H1 (cell line): ENCODE measurements at regions not wholly inside any gene's neighbourhood (a gene's known extent, or its start where the extent isn't known, plus 50 kb on each side); places are given as distances from the start of the nearest gene placed in this dataset.

Experiments used
- CTCF ChIA-PET: fragments of 300-600 bp; sonication (Branson Sonifier 250); formaldehyde crosslinking; loops from one replicate; lab custom pipeline; 2021; ENCODE audit not compliant: partially characterized antibody; lab: Charles Lee
- POLR2A ChIA-PET: fragments of 300-600 bp; sonication (Branson Sonifier 250); formaldehyde crosslinking; loops from one replicate; lab custom pipeline; 2021; ENCODE audit warnings: inconsistent platforms; ENCODE audit not compliant: partially characterized antibody; lab: Charles Lee
- DNase-seq, 2 experiments: peaks; one replicate each; pipeline versions ENCODE4 v3.0.0 to v3.0.0-alpha.2; 2010 to 2022; ENCODE audit warnings: low spot score in 2 of 2, low read depth in 1 of 2, mixed read lengths in 1 of 2
- FAIRE-seq: peaks from 2 replicates; lab custom pipeline; 2011; peaks lifted over from hg19 to GRCh38; lab: Jason Lieb, UNC
- H2AFZ ChIP-seq: 2 replicates; pipeline ENCODE4 v1.8.1; 2012; ENCODE audit warnings: low read length, inconsistent platforms
- H2AK5ac ChIP-seq: 2 replicates; pipeline ENCODE4 v1.6.1; 2013; ENCODE audit warnings: low read depth, low read length
- H2BK120ac ChIP-seq: replicated peaks from 2 replicates; pipeline ENCODE3; 2013; ENCODE audit warnings: low read depth, low read length, inconsistent platforms
- H2BK12ac ChIP-seq: 2 replicates; pipeline ENCODE4 v1.6.1; 2013; ENCODE audit warnings: low read depth, low read length
- H2BK15ac ChIP-seq: 2 replicates; pipeline ENCODE4 v1.6.1; 2013; ENCODE audit warnings: low read length
- H2BK20ac ChIP-seq: 2 replicates; pipeline ENCODE4 v1.6.1; 2013; ENCODE audit warnings: low read length
- H2BK5ac ChIP-seq: 2 replicates; pipeline ENCODE4 v1.6.1; 2013; ENCODE audit warnings: low read depth, low read length
- H3K14ac ChIP-seq: 2 replicates; pipeline ENCODE4 v1.6.1; 2013; ENCODE audit warnings: inconsistent platforms; ENCODE audit not compliant: insufficient read length
- H3K18ac ChIP-seq: 2 replicates; pipeline ENCODE4 v1.6.1; 2013; ENCODE audit warnings: low read length; ENCODE audit errors: extremely low read depth
- H3K23ac ChIP-seq: 2 replicates; pipeline ENCODE4 v1.6.1; 2013; ENCODE audit warnings: inconsistent platforms; ENCODE audit not compliant: insufficient read length
- H3K23me2 ChIP-seq: 2 replicates; pipeline ENCODE4 v1.6.1; 2013; ENCODE audit warnings: low read depth, low read length
- H3K27ac ChIP-seq: 2 replicates; pipeline ENCODE4 v1.6.1; 2011; ENCODE audit warnings: low read depth, low read length, inconsistent platforms
- H3K27me3 ChIP-seq, 4 experiments: replicated peaks in 1 of 4; 1 replicate in 1 of 4; 2 replicates in 3 of 4; pipeline versions ENCODE4 v1.6.1 to v1.8.1; 2011 to 2013; ENCODE audit warnings: low read length in 3 of 4, mild to moderate bottlenecking in 3 of 4, inconsistent platforms in 2 of 4, mixed read lengths in 2 of 4, moderate library complexity in 1 of 4; ENCODE audit not compliant: control insufficient read depth in 3 of 4, insufficient read depth in 3 of 4; ENCODE audit errors: extremely low read depth in 1 of 4
- H3K36me3 ChIP-seq, 4 experiments: 2 replicates each; pipeline versions ENCODE4 v1.6.1 to v1.8.1; 2011 to 2013; ENCODE audit warnings: mild to moderate bottlenecking in 4 of 4, low read length in 3 of 4, moderate library complexity in 2 of 4, control low read depth in 1 of 4, inconsistent platforms in 1 of 4; ENCODE audit not compliant: insufficient read depth in 4 of 4, control insufficient read depth in 2 of 4
- H3K4ac ChIP-seq: replicated peaks from 2 replicates; pipeline ENCODE3; 2013; ENCODE audit warnings: low read length, low read depth, mixed read lengths, inconsistent platforms; ENCODE audit not compliant: insufficient read length
- H3K4me1 ChIP-seq, 4 experiments: replicated peaks in 1 of 4; 1 replicate in 1 of 4; 2 replicates in 3 of 4; pipeline versions ENCODE4 v1.6.1 to v1.8.1; 2011 to 2013; ENCODE audit warnings: low read length in 3 of 4, inconsistent platforms in 2 of 4, mixed read lengths in 1 of 4; ENCODE audit not compliant: insufficient read depth in 4 of 4, control insufficient read depth in 3 of 4
- H3K4me2 ChIP-seq, 2 experiments: 2 replicates each; pipeline versions ENCODE4 v1.6.1 to v1.8.1; 2011 to 2013; ENCODE audit warnings: low read depth in 2 of 2, low read length in 2 of 2, control low read depth in 1 of 2, inconsistent platforms in 1 of 2, mild to moderate bottlenecking in 1 of 2; ENCODE audit not compliant: insufficient read depth in 1 of 2
- H3K4me3 ChIP-seq, 4 experiments: fragments of 200-600, 300-600 bp in 1 of 4; sonication (generic), shearing (Covaris generic), sonication (Bioruptor Twin) in 1 of 4; 2 replicates each; pipeline versions ENCODE4 v1.5.1 to v1.8.1; 2011 to 2016; ENCODE audit warnings: low read length in 4 of 4, low read depth in 3 of 4, control low read depth in 2 of 4, inconsistent platforms in 2 of 4, mild to moderate bottlenecking in 2 of 4, mixed read lengths in 1 of 4, moderate library complexity in 1 of 4; ENCODE audit not compliant: insufficient read depth in 2 of 4; ENCODE audit errors: extremely low read depth in 1 of 4
- H3K56ac ChIP-seq: replicated peaks from 2 replicates; pipeline ENCODE3; 2013; ENCODE audit warnings: low read depth, mild to moderate bottlenecking, mixed read lengths, low read length, inconsistent platforms; ENCODE audit not compliant: insufficient read length
- H3K79me1 ChIP-seq: 2 replicates; pipeline ENCODE4 v1.6.1; 2013; ENCODE audit warnings: low read depth, low read length, control low read depth
- H3K79me2 ChIP-seq, 2 experiments: 2 replicates each; pipeline versions ENCODE4 v1.6.1 to v1.8.1; 2012 to 2013; ENCODE audit warnings: low read length in 2 of 2, mild to moderate bottlenecking in 2 of 2, inconsistent platforms in 1 of 2; ENCODE audit not compliant: insufficient read depth in 2 of 2, control insufficient read depth in 1 of 2
- H3K9ac ChIP-seq, 4 experiments: replicated peaks in 1 of 4; 1 replicate in 1 of 4; 2 replicates in 3 of 4; pipeline versions ENCODE4 v1.6.1 to v1.8.1; 2011 to 2013; ENCODE audit warnings: low read depth in 3 of 4, low read length in 3 of 4, control low read depth in 2 of 4, mild to moderate bottlenecking in 2 of 4, moderate library complexity in 2 of 4, inconsistent platforms in 1 of 4; ENCODE audit errors: extremely low read depth in 1 of 4
- H3K9me3 ChIP-seq, 2 experiments: 2 replicates each; pipeline versions ENCODE4 v1.6.1 to v1.8.1; 2012 to 2013; ENCODE audit warnings: mild to moderate bottlenecking in 2 of 2, moderate library complexity in 2 of 2, control low read depth in 1 of 2, inconsistent platforms in 1 of 2, low read depth in 1 of 2, low read length in 1 of 2, mixed read lengths in 1 of 2; ENCODE audit not compliant: insufficient read depth in 2 of 2
- H4K20me1 ChIP-seq, 2 experiments: replicated peaks in 1 of 2; 2 replicates each; pipeline versions ENCODE3 to v1.8.1; 2011 to 2013; ENCODE audit warnings: inconsistent platforms in 2 of 2, low read length in 2 of 2, mild to moderate bottlenecking in 1 of 2; ENCODE audit not compliant: insufficient read depth in 2 of 2, control insufficient read depth in 1 of 2
- H4K5ac ChIP-seq: 2 replicates; pipeline ENCODE4 v1.6.1; 2013; ENCODE audit warnings: low read length, low read depth, mixed read lengths, inconsistent platforms; ENCODE audit not compliant: insufficient read length
- H4K8ac ChIP-seq: 2 replicates; pipeline ENCODE4 v1.8.0; 2013; ENCODE audit warnings: mild to moderate bottlenecking, moderate library complexity, low read length, inconsistent platforms; ENCODE audit not compliant: insufficient read depth; ENCODE audit errors: extremely low read depth
- H4K91ac ChIP-seq: replicated peaks from 2 replicates; pipeline ENCODE3; 2013; ENCODE audit warnings: low read length, mixed read lengths, inconsistent platforms; ENCODE audit not compliant: insufficient read length
- CHD1 ChIP-seq: IDR thresholded peaks from 2 replicates; pipeline ENCODE4 v1.6.1; 2012; ENCODE audit warnings: low read depth, low read length, improper control_type of control experiment
- CTBP2 ChIP-seq: IDR thresholded peaks from 2 replicates; pipeline ENCODE4 v1.7.0; 2011; ENCODE audit warnings: borderline replicate concordance, mild to moderate bottlenecking, moderate library complexity, mixed read lengths, low read length; ENCODE audit not compliant: insufficient read depth, insufficient read length
- FOSL1 ChIP-seq: IDR thresholded peaks from 2 replicates; pipeline ENCODE4 v1.6.1; 2011; ENCODE audit warnings: mild to moderate bottlenecking, low read depth, low read length, moderate library complexity; ENCODE audit not compliant: insufficient read depth
- HDAC6 ChIP-seq: IDR thresholded peaks from one replicate; pipeline ENCODE4 v1.7.1; 2012; ENCODE audit warnings: low read depth, mild to moderate bottlenecking, inconsistent platforms, low read length, moderate library complexity
- KDM5A ChIP-seq: fragments of 200-600 bp; IDR thresholded peaks from 2 replicates; pipeline ENCODE4 v1.7.1; 2012; ENCODE audit warnings: mild to moderate bottlenecking, low read length, inconsistent platforms, mixed read lengths
- NANOG ChIP-seq: IDR thresholded peaks from 2 replicates; pipeline ENCODE4 v1.6.1; 2011; ENCODE audit warnings: low read length, low read depth, mild to moderate bottlenecking, inconsistent platforms; ENCODE audit not compliant: insufficient read depth, poor library complexity, severe bottlenecking
- NRF1 ChIP-seq: IDR thresholded peaks from 2 replicates; pipeline ENCODE4 v1.6.1; 2011; ENCODE audit warnings: mild to moderate bottlenecking, low read depth, low read length, improper control_type of control experiment
- RAD21 ChIP-seq, 2 experiments: IDR thresholded peaks in 1 of 2; conservative IDR thresholded peaks in 1 of 2; 2 replicates each; pipeline ENCODE4 v1.6.1; 2011; ENCODE audit warnings: low read depth in 2 of 2, low read length in 2 of 2, improper control_type of control experiment in 1 of 2, inconsistent platforms in 1 of 2, mild to moderate bottlenecking in 1 of 2, moderate library complexity in 1 of 2
- SAP30 ChIP-seq: fragments of 300-600 bp; sonication (generic); IDR thresholded peaks from 2 replicates; pipeline ENCODE4 v1.7.1; 2012; ENCODE audit warnings: low read length, moderate library complexity, mild to moderate bottlenecking, inconsistent platforms; ENCODE audit not compliant: insufficient read depth, insufficient replicate concordance
- SP4 ChIP-seq: IDR thresholded peaks from 2 replicates; pipeline ENCODE4 v1.6.1; 2012; ENCODE audit warnings: low read length, inconsistent platforms
- TAF1 ChIP-seq: IDR thresholded peaks from 2 replicates; pipeline ENCODE4 v1.6.1; 2011; ENCODE audit warnings: mild to moderate bottlenecking, low read depth, low read length
- TAF7 ChIP-seq: optimal IDR thresholded peaks from 2 replicates; pipeline ENCODE3; 2011; ENCODE audit warnings: low read depth, mild to moderate bottlenecking, inconsistent platforms, low read length, moderate library complexity, borderline replicate concordance
- TCF12 ChIP-seq: IDR thresholded peaks from 2 replicates; pipeline ENCODE4 v1.6.1; 2011; ENCODE audit warnings: low read depth, mild to moderate bottlenecking, low read length
- WGBS, 2 experiments: shearing (Covaris generic) in 1 of 2; methylation state at CpG; one replicate each; pipeline versions ENCODE4 v1.1.6 to v1.1.7; 2013 to 2015; ENCODE audit warnings: low lambda C conversion rate in 2 of 2, mixed read lengths in 2 of 2, inconsistent platforms in 1 of 2, low coverage in 1 of 2, missing lambda C conversion rate in 1 of 2; ENCODE audit not compliant: insufficient replicate concordance in 2 of 2, insufficient coverage in 1 of 2, insufficient read length in 1 of 2; ENCODE audit errors: extremely low coverage in 1 of 2, missing lambda C conversion rate in 1 of 2; 5-methylcytosine and 5-hydroxymethylcytosine counted together
- TF ChIP-seq, protein P1 (sequence below): IDR thresholded peaks from 2 replicates; pipeline ENCODE4 v1.6.1; 2011; ENCODE audit warnings: low read depth, mild to moderate bottlenecking, low read length; ENCODE audit not compliant: insufficient read depth

DNA sequence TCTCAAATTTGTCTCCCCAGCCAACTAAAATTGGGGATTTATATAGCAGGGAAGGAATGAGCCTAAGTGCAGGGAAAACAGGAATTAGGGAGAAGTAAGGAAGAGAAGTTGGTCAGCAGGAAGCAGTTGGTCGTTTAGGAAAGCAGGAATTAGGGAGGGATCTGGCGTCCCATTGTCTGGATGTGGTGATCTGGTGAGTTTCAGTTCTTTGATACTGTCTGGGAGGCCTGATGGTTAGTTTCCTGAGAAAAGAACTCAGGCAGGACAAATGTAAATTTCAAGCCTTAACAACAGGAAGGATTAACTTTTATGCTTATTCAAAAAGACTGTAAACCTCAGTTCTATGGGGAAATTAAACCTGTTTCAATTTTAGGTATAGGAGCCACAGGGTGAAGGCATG, 116.2 kb upstream of the PRL start:
- Histone ChIP-seq H3K79me1 (no peaks in the 10 kb centered on the region), H3K18ac (no peak overlapping the region), H2AFZ (peak overlapping the region; percentile 82; the same call in 1 of the 2 replicates), H3K9ac (no peak overlapping the region), H4K20me1 (no peaks in the 10 kb centered on the region), H3K23me2 (no peaks in the 10 kb centered on the region), H2BK12ac (no peak overlapping the region), H3K27me3 (no peaks in the 10 kb centered on the region), H3K36me3 (no peaks in the 10 kb centered on the region), H3K4me2 (no peak overlapping the region), H3K14ac (no peak overlapping the region), H3K27ac (no peak overlapping the region), H3K56ac (no peak overlapping the region), H3K23ac (no peak overlapping the region), H4K8ac (no peak overlapping the region), H2BK5ac (no peak overlapping the region), H3K9me3 (no peaks in the 10 kb centered on the region), H4K91ac (no peak overlapping the region), H2AK5ac (no peak overlapping the region), H3K79me2 (no peaks in the 10 kb centered on the region), H2BK120ac (no peak overlapping the region), H4K5ac (no peak overlapping the region), H2BK15ac (no peak overlapping the region), H3K4ac (no peak overlapping the region), H2BK20ac (no peak overlapping the region), H3K4me3 (no peak overlapping the region), H3K4me1 (no peaks in the 10 kb centered on the region)
- POLR2A ChIA-PET = no interaction called here
- WGBS, 2 experiments = 25% methylated on average over 2 of the region's 2 CpGs; no CpG with 5 or more reads in 1 of the 2 experiments
- FAIRE-seq (no peak), DNase-seq (no peak)
- CTCF ChIA-PET = no interaction called here
- no peak for TF ChIP-seq NANOG
- no peak for TF ChIP-seq TAF7
- TF ChIP-seq SP4 = no peak
- no peak for TF ChIP-seq TCF12
- no peak for TF ChIP-seq CTBP2
- no peak for TF ChIP-seq FOSL1
- TF ChIP-seq, protein P1, sequence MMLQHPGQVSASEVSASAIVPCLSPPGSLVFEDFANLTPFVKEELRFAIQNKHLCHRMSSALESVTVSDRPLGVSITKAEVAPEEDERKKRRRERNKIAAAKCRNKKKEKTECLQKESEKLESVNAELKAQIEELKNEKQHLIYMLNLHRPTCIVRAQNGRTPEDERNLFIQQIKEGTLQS = no peak
- no peak for TF ChIP-seq RAD21 (IDR thresholded peaks at IDR 0.05 in 1 of 2, conservative IDR thresholded peaks at IDR 0.05 in 1 of 2; ENCODE audit: low read depth in 2 of 2, low read length in 2 of 2)
- no peak for TF ChIP-seq CHD1
- no peak for TF ChIP-seq NRF1
- no peak for TF ChIP-seq KDM5A
- TF ChIP-seq SAP30 = no peak
- no peak for TF ChIP-seq HDAC6
- TF ChIP-seq TAF1 = no peak
